ENCODE measurements at regions not wholly inside any gene's neighbourhood (a gene's known extent, or its start where the extent isn't known, plus 50 kb on each side); places are given as distances from the start of the nearest gene placed in this dataset.
A peak's percentile ranks its signal among the peaks of the same experiment; 100 is the strongest.

DNA sequence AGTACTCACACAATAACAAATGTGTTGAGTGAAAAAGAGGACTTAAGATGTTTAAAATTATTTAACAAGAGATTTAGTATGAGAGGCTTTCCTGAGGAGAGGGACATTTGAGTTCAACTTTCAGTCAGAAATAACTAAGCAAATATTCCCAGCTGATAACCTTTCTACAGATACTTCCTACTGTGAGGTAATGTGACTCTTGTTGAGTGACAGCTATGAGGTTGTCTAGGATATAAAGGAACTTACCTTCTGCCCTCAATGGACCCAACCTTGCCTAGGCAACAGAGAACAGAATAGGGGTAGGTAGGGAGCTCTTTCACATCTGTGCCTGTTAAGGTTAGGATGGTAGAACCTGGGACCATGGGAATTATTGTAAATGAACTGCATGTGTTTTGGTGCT, 54.7 kb downstream of the GLUD2 start:
- Mint-ChIP-seq H3K4me3 (no peak overlapping the region), H3K9me3 (peaks cover 0 to 2% (median 0%) of the 10 kb centered on the region in 5 donors), H3K4me1 (no peaks in the 10 kb centered on the region), H3K36me3 (no peaks in the 10 kb centered on the region), H3K27me3 (no peaks in the 10 kb centered on the region), H3K27ac (no peak overlapping the region)
- CTCF ChIA-PET, result no interaction called here
- Histone ChIP-seq H3K9me3 (ENCODE audit: low read length) (no peaks in the 10 kb centered on the region), H3K4me1 (ENCODE audit: insufficient read depth, low read length) (no peaks in the 10 kb centered on the region), H3K27ac (ENCODE audit: low read depth, low read length) (no peak overlapping the region), H3K36me3 (ENCODE audit: insufficient read depth, low read length) (no peaks in the 10 kb centered on the region), H3K27me3 (ENCODE audit: insufficient read depth, low read length, poor library complexity, severe bottlenecking) (no peaks in the 10 kb centered on the region), H3K4me3 (ENCODE audit: low read length) (no peak overlapping the region)
- POLR2A ChIA-PET, result no interaction called here
- DNase-seq, result no peak

DNA sequence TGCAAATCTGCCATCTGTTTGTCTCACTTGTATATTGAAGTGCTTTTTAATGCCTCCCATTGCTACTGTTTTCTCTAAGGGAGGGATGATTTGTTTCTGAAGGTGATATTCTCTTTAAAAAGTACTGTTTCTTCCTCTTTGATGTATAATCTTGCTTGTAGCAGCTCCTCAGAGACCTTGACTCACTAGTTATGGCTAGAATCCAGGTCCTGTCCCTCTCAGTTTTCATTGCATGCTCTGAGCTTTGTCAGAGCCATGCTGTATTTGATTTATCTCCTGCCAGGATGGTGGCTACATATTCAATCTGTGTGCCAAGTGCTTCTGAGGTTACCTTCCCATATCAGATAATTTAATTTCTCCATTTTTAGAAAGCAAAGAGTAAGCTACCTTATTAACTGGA, 56.0 kb downstream of the GLUD2 start:
- H3K36me3 ChIP-seq (ENCODE audit: insufficient read depth, low read length), result no peaks in the 10 kb centered on the region

DNA sequence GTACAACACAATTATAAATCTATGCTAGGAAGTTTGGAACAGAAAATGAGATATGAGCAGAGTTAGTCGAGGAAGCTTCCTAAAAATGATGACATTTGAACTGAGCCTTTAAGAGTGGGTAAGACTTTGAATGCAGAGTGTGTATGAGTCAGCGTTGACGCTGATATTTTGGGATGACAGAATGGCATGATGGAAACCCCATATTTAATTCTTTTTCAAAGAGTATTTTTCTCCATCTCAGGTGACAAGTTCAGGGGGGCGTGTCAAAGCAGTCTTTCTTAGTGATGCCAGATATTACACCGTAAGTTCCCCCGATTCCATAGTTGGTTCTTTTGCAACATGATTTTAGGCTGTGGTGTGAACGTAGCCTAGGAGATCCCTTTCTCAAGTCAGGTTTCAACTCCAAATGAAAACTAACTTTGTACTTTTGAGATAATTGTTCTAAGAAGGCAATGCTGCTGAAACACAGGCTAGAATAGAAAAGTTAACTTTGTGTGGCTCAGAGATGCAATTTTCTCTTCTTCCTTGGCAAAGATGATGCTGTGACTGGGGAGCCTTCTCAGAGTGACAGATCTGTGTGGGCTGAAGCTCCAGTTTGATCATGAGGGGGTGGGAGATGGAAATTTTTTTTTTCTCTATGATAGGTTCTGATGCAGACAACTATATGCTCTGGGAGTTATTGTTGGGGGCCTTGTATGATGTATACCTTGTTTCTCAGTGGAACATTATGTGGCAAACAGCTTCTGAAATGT, 59.2 kb downstream of the GLUD2 start:
- Histone ChIP-seq H3K4me3 (ENCODE audit: low read length) (no peak overlapping the region), H3K9me3 (ENCODE audit: low read length) (no peaks in the 10 kb centered on the region), H3K27ac (ENCODE audit: low read depth, low read length) (no peak overlapping the region), H3K27me3 (ENCODE audit: insufficient read depth, low read length, poor library complexity, severe bottlenecking) (no peaks in the 10 kb centered on the region), H3K36me3 (ENCODE audit: insufficient read depth, low read length) (no peaks in the 10 kb centered on the region), H3K4me1 (ENCODE audit: insufficient read depth, low read length) (no peaks in the 10 kb centered on the region)
- Mint-ChIP-seq H3K9me3 (peaks cover 0 to 4% (median 0%) of the 10 kb centered on the region in 5 donors), H3K27ac (no peak overlapping the region), H3K4me1 (no peaks in the 10 kb centered on the region), H3K27me3 (no peaks in the 10 kb centered on the region), H3K36me3 (no peaks in the 10 kb centered on the region), H3K4me3 (no peak overlapping the region)
- no peak for DNase-seq
- POLR2A ChIA-PET, result no interaction called here
- CTCF ChIA-PET, result no interaction called here

More for the DNA sequence above, 56.0 kb downstream of the GLUD2 start:
- POLR2A ChIA-PET, result no interaction called here
- H3K36me3 Mint-ChIP-seq, result no peaks in the 10 kb centered on the region
- Histone ChIP-seq H3K9me3 (ENCODE audit: low read length) (no peaks in the 10 kb centered on the region), H3K27me3 (ENCODE audit: insufficient read depth, low read length, poor library complexity, severe bottlenecking) (no peaks in the 10 kb centered on the region), H3K4me1 (ENCODE audit: insufficient read depth, low read length) (no peaks in the 10 kb centered on the region), H3K27ac (ENCODE audit: low read depth, low read length) (no peak overlapping the region), H3K4me3 (ENCODE audit: low read length) (no peak overlapping the region)
- H3K27me3 Mint-ChIP-seq, result no peaks in the 10 kb centered on the region
- H3K4me1 Mint-ChIP-seq, result no peaks in the 10 kb centered on the region
- H3K9me3 Mint-ChIP-seq, result peaks cover 0 to 2% (median 0%) of the 10 kb centered on the region in 5 donors
- no peak overlapping the region for H3K27ac Mint-ChIP-seq
- no peak for DNase-seq
- H3K4me3 Mint-ChIP-seq, result no peak overlapping the region
- CTCF ChIA-PET, result no interaction called here

DNA sequence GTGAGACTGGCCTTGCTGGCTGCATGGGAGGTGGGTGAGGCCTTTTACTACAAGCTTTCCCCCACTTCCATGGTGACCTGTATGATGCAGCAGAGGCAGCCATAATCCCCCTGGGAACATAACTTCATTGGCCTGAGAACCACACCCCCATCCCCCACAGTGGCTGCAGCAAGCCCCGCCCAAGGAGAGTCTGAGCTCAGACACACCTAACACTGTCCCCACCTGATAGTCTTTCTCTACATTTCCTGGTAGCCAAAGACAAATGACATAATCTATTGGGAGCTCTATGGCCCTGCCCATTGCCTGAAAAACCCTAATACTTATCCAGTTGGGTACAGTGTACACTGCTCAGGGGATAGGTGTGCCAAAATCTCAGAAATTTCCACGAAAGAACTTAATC, 62.6 kb downstream of the GLUD2 start:
- no peak overlapping the region for H3K4me3 Mint-ChIP-seq
- no peaks in the 10 kb centered on the region for H3K36me3 ChIP-seq (ENCODE audit: insufficient read depth, low read length)
- no peaks in the 10 kb centered on the region for H3K27me3 Mint-ChIP-seq
- H3K36me3 Mint-ChIP-seq, result no peaks in the 10 kb centered on the region
- ChIA-PET POLR2A (no interaction called here), CTCF (no interaction called here)
- no peaks in the 10 kb centered on the region for H3K4me1 Mint-ChIP-seq
- peaks cover 0 to 4% (median 0%) of the 10 kb centered on the region in 5 donors for H3K9me3 Mint-ChIP-seq
- DNase-seq, result no peak
- H3K27ac ChIP-seq (ENCODE audit: low read depth, low read length), result no peak overlapping the region
- H3K4me3 ChIP-seq (ENCODE audit: low read length), result no peak overlapping the region
- no peaks in the 10 kb centered on the region for H3K27me3 ChIP-seq (ENCODE audit: insufficient read depth, low read length, poor library complexity, severe bottlenecking)
- peak overlapping the region in 1 of 8 donors; percentile 43 for H3K27ac Mint-ChIP-seq
- no peaks in the 10 kb centered on the region for H3K4me1 ChIP-seq (ENCODE audit: insufficient read depth, low read length)
- no peaks in the 10 kb centered on the region for H3K9me3 ChIP-seq (ENCODE audit: low read length)

DNA sequence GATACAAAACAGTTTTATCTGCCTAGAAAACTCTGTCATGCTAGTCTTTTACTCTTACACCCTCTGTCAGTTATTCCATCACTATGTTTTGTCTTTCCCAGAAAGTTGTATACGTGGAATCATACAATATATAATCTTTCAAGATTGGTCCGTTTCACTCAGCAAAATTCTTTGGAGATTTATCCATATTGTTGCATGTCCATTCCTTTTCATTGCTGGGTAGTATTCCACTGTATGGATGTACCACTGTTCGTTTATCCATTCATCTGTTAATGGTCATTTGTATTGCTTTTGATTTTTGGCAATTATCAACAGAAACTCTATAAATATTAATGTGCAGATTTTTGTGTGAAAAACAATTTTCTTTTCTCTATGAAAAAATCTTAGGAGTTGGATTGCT, 63.1 kb downstream of the GLUD2 start:
- no peaks in the 10 kb centered on the region for H3K36me3 ChIP-seq (ENCODE audit: insufficient read depth, low read length)
- H3K4me1 Mint-ChIP-seq, result no peaks in the 10 kb centered on the region
- POLR2A ChIA-PET, result no interaction called here

DNA sequence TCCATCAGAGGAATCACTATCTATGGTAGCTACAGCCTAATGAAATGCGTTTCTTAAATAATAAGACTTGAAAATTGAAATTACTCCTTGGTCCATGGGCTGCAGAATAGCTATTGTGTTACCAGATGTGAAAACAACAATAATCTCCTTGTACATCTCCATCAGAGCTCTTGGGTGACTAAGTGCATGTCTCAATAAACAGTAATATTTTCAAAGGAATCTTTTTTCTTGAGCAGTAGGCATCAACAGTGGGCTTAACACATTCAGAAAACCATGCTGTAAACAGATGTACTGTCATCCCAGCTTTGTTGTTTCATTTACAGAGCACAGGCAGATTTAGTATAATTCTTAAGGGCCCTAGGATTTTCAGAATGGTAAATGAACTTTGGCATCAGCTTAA, 67.3 kb downstream of the GLUD2 start:
- POLR2A ChIA-PET, result no interaction called here
- CTCF ChIA-PET, result no interaction called here
- Mint-ChIP-seq H3K36me3 (no peaks in the 10 kb centered on the region), H3K4me3 (no peak overlapping the region), H3K27ac (no peak overlapping the region), H3K27me3 (no peaks in the 10 kb centered on the region), H3K4me1 (no peaks in the 10 kb centered on the region), H3K9me3 (no peaks in the 10 kb centered on the region)
- H3K27ac ChIP-seq (ENCODE audit: low read depth, low read length), result no peak overlapping the region
- no peak for DNase-seq
- no peaks in the 10 kb centered on the region for H3K4me1 ChIP-seq (ENCODE audit: insufficient read depth, low read length)
- H3K36me3 ChIP-seq (ENCODE audit: insufficient read depth, low read length), result no peaks in the 10 kb centered on the region
- H3K9me3 ChIP-seq (ENCODE audit: low read length), result no peaks in the 10 kb centered on the region
- no peaks in the 10 kb centered on the region for H3K27me3 ChIP-seq (ENCODE audit: insufficient read depth, low read length, poor library complexity, severe bottlenecking)
- H3K4me3 ChIP-seq (ENCODE audit: low read length), result no peak overlapping the region

More for the DNA sequence above, 63.1 kb downstream of the GLUD2 start:
- Mint-ChIP-seq H3K4me3 (no peak overlapping the region), H3K9me3 (peaks cover 0 to 4% (median 0%) of the 10 kb centered on the region in 5 donors), H3K27me3 (no peaks in the 10 kb centered on the region), H3K27ac (no peak overlapping the region), H3K36me3 (no peaks in the 10 kb centered on the region)
- no peaks in the 10 kb centered on the region for H3K4me1 ChIP-seq (ENCODE audit: insufficient read depth, low read length)
- H3K27ac ChIP-seq (ENCODE audit: low read depth, low read length), result no peak overlapping the region
- no peak for DNase-seq
- H3K4me3 ChIP-seq (ENCODE audit: low read length), result no peak overlapping the region
- no peaks in the 10 kb centered on the region for H3K27me3 ChIP-seq (ENCODE audit: insufficient read depth, low read length, poor library complexity, severe bottlenecking)
- no peaks in the 10 kb centered on the region for H3K9me3 ChIP-seq (ENCODE audit: low read length)
- CTCF ChIA-PET, result no interaction called here

DNA sequence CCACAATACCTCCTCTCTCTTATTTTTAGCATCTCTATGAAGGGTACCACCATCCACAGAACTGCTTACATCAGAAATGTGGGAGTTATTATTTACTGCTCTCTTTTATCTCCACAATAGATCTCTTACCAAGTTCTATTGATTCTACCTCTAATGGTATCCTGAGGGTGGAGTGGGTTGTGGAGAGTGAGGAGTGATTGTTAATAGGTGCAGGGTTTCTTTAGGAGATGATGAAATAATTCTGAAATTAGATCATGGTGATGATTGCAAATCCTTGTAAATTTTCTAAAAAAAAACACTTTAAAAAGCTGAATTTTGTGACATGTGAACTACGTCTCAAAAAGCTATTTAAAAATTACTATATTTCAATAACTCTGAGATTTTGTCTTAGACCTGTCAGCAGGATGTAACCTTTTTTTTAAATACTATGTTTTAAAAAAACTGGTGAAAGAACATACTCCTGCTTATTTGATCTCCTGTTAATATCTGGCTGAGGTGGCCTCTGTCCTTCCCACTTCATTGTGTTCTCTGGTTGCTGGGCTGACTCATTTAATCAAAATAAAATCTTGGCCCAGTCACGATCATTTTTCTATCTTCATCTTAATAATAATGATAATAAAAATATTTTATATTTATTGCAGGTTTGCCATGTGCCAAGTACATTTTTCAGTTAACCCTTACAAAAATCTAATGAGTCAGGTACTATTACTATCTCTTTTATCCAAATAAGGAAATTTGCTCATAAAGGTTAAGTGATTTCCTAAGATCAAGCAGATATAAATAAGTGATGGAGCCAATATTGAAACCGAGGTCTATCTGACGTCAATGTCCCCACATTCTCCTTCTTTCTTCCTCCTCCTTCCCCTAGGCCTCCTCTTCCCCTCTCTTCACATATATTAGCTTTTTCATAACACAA, 73.5 kb downstream of the GLUD2 start:
- CTCF ChIA-PET, result no interaction called here
- no peak overlapping the region for H3K4me3 ChIP-seq (ENCODE audit: low read length)
- H3K36me3 ChIP-seq (ENCODE audit: insufficient read depth, low read length), result no peaks in the 10 kb centered on the region
- no peaks in the 10 kb centered on the region for H3K9me3 ChIP-seq (ENCODE audit: low read length)
- no peaks in the 10 kb centered on the region for H3K27me3 ChIP-seq (ENCODE audit: insufficient read depth, low read length, poor library complexity, severe bottlenecking)
- Mint-ChIP-seq H3K27ac (no peak overlapping the region), H3K27me3 (peaks cover 0 to 6% of the 10 kb centered on the region in 2 donors), H3K4me3 (no peak overlapping the region), H3K9me3 (no peaks in the 10 kb centered on the region), H3K36me3 (no peaks in the 10 kb centered on the region), H3K4me1 (no peaks in the 10 kb centered on the region)
- no peaks in the 10 kb centered on the region for H3K4me1 ChIP-seq (ENCODE audit: insufficient read depth, low read length)
- H3K27ac ChIP-seq (ENCODE audit: low read depth, low read length), result no peak overlapping the region
- POLR2A ChIA-PET, result no interaction called here
- no peak for DNase-seq

DNA sequence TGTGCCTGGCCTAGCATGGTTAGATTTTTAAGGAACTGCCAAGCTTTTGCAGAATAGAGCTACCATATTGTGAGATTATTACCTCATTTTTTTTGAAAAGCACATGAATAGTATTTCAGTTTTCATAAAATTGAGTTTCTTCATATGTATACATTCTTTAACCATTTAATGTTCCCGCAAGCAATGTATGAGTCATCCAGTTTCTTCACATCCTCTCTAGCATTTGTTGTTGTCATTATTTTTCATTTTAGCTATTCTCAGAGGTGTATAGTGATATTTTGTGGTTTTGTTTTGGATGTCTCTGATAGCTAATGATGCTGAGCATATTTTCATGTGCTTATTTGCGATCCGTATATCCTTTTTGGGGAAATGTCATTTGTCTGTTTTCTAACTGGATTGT, 74.9 kb downstream of the GLUD2 start:
- no peaks in the 10 kb centered on the region for H3K4me1 ChIP-seq (ENCODE audit: insufficient read depth, low read length)
- no peaks in the 10 kb centered on the region for H3K4me1 Mint-ChIP-seq
- no peaks in the 10 kb centered on the region for H3K27me3 ChIP-seq (ENCODE audit: insufficient read depth, low read length, poor library complexity, severe bottlenecking)
- no peak for DNase-seq
- no peak overlapping the region for H3K27ac Mint-ChIP-seq
- H3K9me3 Mint-ChIP-seq, result no peaks in the 10 kb centered on the region
- POLR2A ChIA-PET, result no interaction called here
- CTCF ChIA-PET, result no interaction called here
- no peaks in the 10 kb centered on the region for H3K36me3 ChIP-seq (ENCODE audit: insufficient read depth, low read length)
- no peak overlapping the region for H3K4me3 ChIP-seq (ENCODE audit: low read length)
- peaks cover 0 to 6% of the 10 kb centered on the region in 2 donors for H3K27me3 Mint-ChIP-seq
- no peaks in the 10 kb centered on the region for H3K9me3 ChIP-seq (ENCODE audit: low read length)
- H3K36me3 Mint-ChIP-seq, result no peaks in the 10 kb centered on the region
- H3K27ac ChIP-seq (ENCODE audit: low read depth, low read length), result no peak overlapping the region
- H3K4me3 Mint-ChIP-seq, result no peak overlapping the region
